Left ventricle myocardium inferior (tissue), 1 donor: ENCODE measurements at regions not wholly inside any gene's neighbourhood (a gene's known extent, or its start where the extent isn't known, plus 50 kb on each side); places are given as distances from the start of the nearest gene placed in this dataset.

Experiments
- DNase-seq: peaks from one replicate; pipeline ENCODE4 v3.0.0-alpha.2; 2020
- H3K27ac ChIP-seq: fragments of 200-600 bp; replicated peaks from 2 replicates; pipeline ENCODE4 v1.8.0; 2021
- H3K27me3 ChIP-seq: fragments of 200-600 bp; 2 replicates; pipeline ENCODE4 v1.8.0; 2021; ENCODE audit warnings: low read depth
- H3K36me3 ChIP-seq: fragments of 200-600 bp; 2 replicates; pipeline ENCODE4 v1.8.0; 2021
- H3K4me1 ChIP-seq: fragments of 200-600 bp; 2 replicates; pipeline ENCODE4 v1.8.0; 2021
- H3K4me3 ChIP-seq: fragments of 200-600 bp; 2 replicates; pipeline ENCODE4 v1.8.0; 2021; ENCODE audit warnings: mild to moderate bottlenecking, moderate library complexity
- H3K9me3 ChIP-seq: fragments of 200-600 bp; replicated peaks from 2 replicates; pipeline ENCODE4 v1.8.0; 2021
- CTCF ChIP-seq: fragments of 200-600 bp; IDR thresholded peaks from 2 replicates; pipeline ENCODE4 v1.8.0; 2021; ENCODE audit warnings: antibody characterized with exemption, mild to moderate bottlenecking, borderline replicate concordance
- intact Hi-C: fragments of 100-400 bp; cut with micrococcal nuclease; formaldehyde crosslinking; loops from one replicate; pipeline ENCODE4 v1.11.0; 2022
- donor health status: DM: no; HTN: yes; CAD: no; lungs with severe emphysema.

- intact Hi-C loops: no loop called here
- peaks cover 30% of the 10 kb centered on the region for H3K9me3 ChIP-seq
- no peak for TF ChIP-seq CTCF
- no peak for DNase-seq
- H3K36me3 ChIP-seq: no peaks in the 10 kb centered on the region
- H3K27me3 ChIP-seq: peaks cover 48% of the 10 kb centered on the region
- no peaks in the 10 kb centered on the region for H3K4me1 ChIP-seq
- H3K4me3 ChIP-seq: no peak overlapping the region
- no peak overlapping the region for H3K27ac ChIP-seq
These were observed 1167.4 kb downstream of the BRD1 start for GRCh38 chr22:48660104-48660789.

- no peak for DNase-seq
- TF ChIP-seq CTCF: no peak
- H3K36me3 ChIP-seq: no peaks in the 10 kb centered on the region
- H3K9me3 ChIP-seq: peaks cover 27% of the 10 kb centered on the region
- H3K27me3 ChIP-seq: peaks cover 48% of the 10 kb centered on the region
- H3K27ac ChIP-seq: no peak overlapping the region
- no peaks in the 10 kb centered on the region for H3K4me1 ChIP-seq
- intact Hi-C loops: no loop called here
- no peak overlapping the region for H3K4me3 ChIP-seq
These were observed 1168.2 kb downstream of the BRD1 start for GRCh38 chr22:48659404-48659996.

GRCh38 chr22:48658871-48659270 lies 1168.8 kb downstream of the BRD1 start:
- TF ChIP-seq CTCF: no peak
- no peak for DNase-seq
- Histone ChIP-seq H3K4me1 (no peaks in the 10 kb centered on the region), H3K27ac (no peak overlapping the region), H3K36me3 (no peaks in the 10 kb centered on the region), H3K27me3 (peaks cover 52% of the 10 kb centered on the region), H3K9me3 (peaks cover 20% of the 10 kb centered on the region), H3K4me3 (no peak overlapping the region)
- intact Hi-C loops: no loop called here

- no peak for DNase-seq
- H3K4me1 ChIP-seq: no peaks in the 10 kb centered on the region
- H3K9me3 ChIP-seq: peaks cover 14% of the 10 kb centered on the region
These were observed 1169.4 kb downstream of the BRD1 start for GRCh38 chr22:48658246-48658645.

GRCh38 chr22:48654492-48654891 lies 1173.2 kb downstream of the BRD1 start:
- DNase-seq: no peak

More at GRCh38 chr22:48658246-48658645, 1169.4 kb downstream of the BRD1 start:
- peaks cover 48% of the 10 kb centered on the region for H3K27me3 ChIP-seq
- intact Hi-C loops: no loop called here
- no peak overlapping the region for H3K4me3 ChIP-seq
- H3K36me3 ChIP-seq: no peaks in the 10 kb centered on the region
- H3K27ac ChIP-seq: no peak overlapping the region
- no peak for TF ChIP-seq CTCF

More at GRCh38 chr22:48654492-48654891, 1173.2 kb downstream of the BRD1 start:
- peaks cover 28% of the 10 kb centered on the region for H3K27me3 ChIP-seq
- intact Hi-C loops: no loop called here
- no peak overlapping the region for H3K27ac ChIP-seq
- TF ChIP-seq CTCF: no peak
- H3K4me3 ChIP-seq: no peak overlapping the region
- no peaks in the 10 kb centered on the region for H3K4me1 ChIP-seq
- H3K36me3 ChIP-seq: no peaks in the 10 kb centered on the region
- peaks cover 7% of the 10 kb centered on the region for H3K9me3 ChIP-seq
